Neural progenitor cell (in vitro differentiated cells): ENCODE measurements at regions not wholly inside any gene's neighbourhood (a gene's known extent, or its start where the extent isn't known, plus 50 kb on each side); places are given as distances from the start of the nearest gene placed in this dataset.

Source experiments
- CTCF ChIP-seq: fragments of 200-600 bp; sonication (generic); IDR thresholded peaks from 2 replicates; pipeline ENCODE4 v1.5.1; 2017; ENCODE audit warnings: antibody characterized with exemption, mild to moderate bottlenecking
- EZH2 ChIP-seq: fragments of 200-600 bp; sonication (generic); IDR thresholded peaks from 2 replicates; pipeline ENCODE4 v1.6.1; 2017; ENCODE audit warnings: antibody characterized with exemption, mild to moderate bottlenecking, moderate library complexity

- no peak for TF ChIP-seq CTCF
- no peak for TF ChIP-seq EZH2
Observed at GRCh38 chr14:53456931-53457330, 303.8 kb upstream of the DDHD1 start.
